ENCODE measurements at regions not wholly inside any gene's neighbourhood (a gene's known extent, or its start where the extent isn't known, plus 50 kb on each side); places are given as distances from the start of the nearest gene placed in this dataset.

DNA sequence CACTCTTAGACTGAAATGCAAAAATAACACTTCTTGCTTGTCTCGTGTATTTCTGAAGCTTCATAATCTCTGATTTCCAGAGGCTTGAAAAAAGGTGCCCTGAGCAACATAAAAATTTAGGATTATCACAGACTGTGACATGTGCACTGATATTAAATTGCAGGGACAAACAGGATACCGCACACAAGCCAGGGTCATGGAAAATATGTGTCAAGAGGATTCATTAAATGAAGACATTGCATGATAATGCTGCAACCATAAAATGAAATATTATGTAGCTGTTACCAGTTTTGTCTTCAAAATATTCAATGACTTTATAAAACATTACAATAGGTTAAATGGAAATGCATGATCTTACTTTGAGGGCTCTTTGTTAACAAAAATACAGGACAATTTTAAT, 328.0 kb downstream of the KCTD8 start:
- TF ChIP-seq, protein P1, sequence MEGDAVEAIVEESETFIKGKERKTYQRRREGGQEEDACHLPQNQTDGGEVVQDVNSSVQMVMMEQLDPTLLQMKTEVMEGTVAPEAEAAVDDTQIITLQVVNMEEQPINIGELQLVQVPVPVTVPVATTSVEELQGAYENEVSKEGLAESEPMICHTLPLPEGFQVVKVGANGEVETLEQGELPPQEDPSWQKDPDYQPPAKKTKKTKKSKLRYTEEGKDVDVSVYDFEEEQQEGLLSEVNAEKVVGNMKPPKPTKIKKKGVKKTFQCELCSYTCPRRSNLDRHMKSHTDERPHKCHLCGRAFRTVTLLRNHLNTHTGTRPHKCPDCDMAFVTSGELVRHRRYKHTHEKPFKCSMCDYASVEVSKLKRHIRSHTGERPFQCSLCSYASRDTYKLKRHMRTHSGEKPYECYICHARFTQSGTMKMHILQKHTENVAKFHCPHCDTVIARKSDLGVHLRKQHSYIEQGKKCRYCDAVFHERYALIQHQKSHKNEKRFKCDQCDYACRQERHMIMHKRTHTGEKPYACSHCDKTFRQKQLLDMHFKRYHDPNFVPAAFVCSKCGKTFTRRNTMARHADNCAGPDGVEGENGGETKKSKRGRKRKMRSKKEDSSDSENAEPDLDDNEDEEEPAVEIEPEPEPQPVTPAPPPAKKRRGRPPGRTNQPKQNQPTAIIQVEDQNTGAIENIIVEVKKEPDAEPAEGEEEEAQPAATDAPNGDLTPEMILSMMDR (IDR thresholded peaks at IDR 0.05): no peak
- no peak for TF ChIP-seq EP300 (IDR thresholded peaks at IDR 0.05)
